Left ventricle myocardium inferior (tissue), 1 donor: ENCODE measurements at regions not wholly inside any gene's neighbourhood (a gene's known extent, or its start where the extent isn't known, plus 50 kb on each side); places are given as distances from the start of the nearest gene placed in this dataset.
A peak's percentile ranks its signal among the peaks of the same experiment; 100 is the strongest.

Source experiments
- DNase-seq: peaks from one replicate; pipeline ENCODE4 v3.0.0-alpha.2; 2020
- H3K27ac ChIP-seq: fragments of 200-600 bp; replicated peaks from 2 replicates; pipeline ENCODE4 v1.8.0; 2021
- H3K27me3 ChIP-seq: fragments of 200-600 bp; 2 replicates; pipeline ENCODE4 v1.8.0; 2021; ENCODE audit warnings: low read depth
- H3K36me3 ChIP-seq: fragments of 200-600 bp; 2 replicates; pipeline ENCODE4 v1.8.0; 2021
- H3K4me1 ChIP-seq: fragments of 200-600 bp; 2 replicates; pipeline ENCODE4 v1.8.0; 2021
- H3K4me3 ChIP-seq: fragments of 200-600 bp; 2 replicates; pipeline ENCODE4 v1.8.0; 2021; ENCODE audit warnings: mild to moderate bottlenecking, moderate library complexity
- H3K9me3 ChIP-seq: fragments of 200-600 bp; replicated peaks from 2 replicates; pipeline ENCODE4 v1.8.0; 2021
- intact Hi-C: fragments of 100-400 bp; cut with micrococcal nuclease; formaldehyde crosslinking; loops from one replicate; pipeline ENCODE4 v1.11.0; 2022
- TF ChIP-seq, protein P1 (sequence below): fragments of 200-600 bp; IDR thresholded peaks from 2 replicates; pipeline ENCODE4 v1.8.0; 2021; ENCODE audit warnings: antibody characterized with exemption, mild to moderate bottlenecking, borderline replicate concordance
- donor health status: DM: no; HTN: yes; CAD: no; lungs with severe emphysema.

DNA sequence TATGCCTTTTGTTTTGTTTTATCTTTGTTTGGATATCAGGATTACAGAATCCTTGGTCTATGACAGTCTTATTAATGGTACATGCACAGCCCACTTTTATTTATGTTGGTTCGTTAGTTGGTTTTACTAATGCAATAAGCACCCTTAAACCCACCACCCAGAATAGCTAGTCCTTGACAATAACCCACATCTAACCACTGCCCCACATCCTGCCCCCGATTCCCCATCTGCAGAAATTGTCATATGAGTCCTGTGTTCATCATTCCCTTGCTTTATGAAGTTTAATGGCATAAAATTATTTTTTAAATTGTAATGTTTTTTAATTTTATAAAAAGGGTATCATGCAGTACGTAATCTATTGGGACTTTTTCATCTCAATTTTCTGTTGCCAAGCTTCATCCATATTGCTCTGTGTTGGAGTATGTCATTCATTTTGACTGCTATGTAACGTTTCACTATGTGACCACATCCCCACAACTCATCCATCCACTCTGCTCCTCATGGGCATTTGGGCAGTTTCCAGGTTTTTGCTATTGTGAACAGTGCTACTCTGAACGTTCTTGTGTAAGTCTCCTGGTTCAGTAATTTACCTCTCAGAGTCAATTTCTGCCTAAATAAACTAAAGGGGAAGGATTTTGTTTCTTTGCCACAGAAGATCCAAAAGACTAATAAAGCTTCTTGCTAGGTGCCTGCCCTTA, 150.4 kb downstream of the MRPL14 start:
- intact Hi-C loops, result no loop called here
- H3K9me3 ChIP-seq, result peaks cover 10% of the 10 kb centered on the region

DNA sequence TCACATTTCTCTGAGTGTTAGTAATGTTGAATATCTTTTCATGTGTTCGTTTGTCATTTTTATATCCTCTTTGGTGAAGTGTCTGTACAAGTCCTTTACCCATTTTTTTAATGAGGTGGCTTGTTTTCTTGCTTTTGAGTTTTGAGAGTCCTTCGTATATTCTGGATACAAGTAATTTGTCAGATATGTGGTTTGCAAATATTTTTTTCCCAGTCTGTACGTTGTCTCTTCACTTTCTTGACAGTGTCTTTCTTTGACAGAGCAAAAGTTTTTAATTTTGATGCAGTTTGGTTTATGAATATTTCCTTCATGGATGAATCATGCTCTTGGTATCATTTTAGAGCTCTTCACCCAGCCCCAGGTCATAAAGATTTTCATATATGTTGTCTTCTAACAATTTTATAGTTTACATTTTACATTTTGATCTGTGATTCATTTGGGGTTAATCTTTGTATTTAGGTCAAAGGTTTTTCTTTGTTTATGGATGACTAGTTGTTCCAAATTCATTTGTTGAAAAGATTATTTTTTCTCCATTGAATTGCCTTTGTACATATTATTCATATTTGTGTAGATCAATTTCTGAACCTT, 152.5 kb downstream of the MRPL14 start:
- Histone ChIP-seq H3K4me3 (no peak overlapping the region), H3K36me3 (no peaks in the 10 kb centered on the region), H3K27ac (no peak overlapping the region), H3K9me3 (peaks cover 10% of the 10 kb centered on the region), H3K4me1 (peaks cover 36% of the 10 kb centered on the region), H3K27me3 (no peaks in the 10 kb centered on the region)
- TF ChIP-seq, protein P1, sequence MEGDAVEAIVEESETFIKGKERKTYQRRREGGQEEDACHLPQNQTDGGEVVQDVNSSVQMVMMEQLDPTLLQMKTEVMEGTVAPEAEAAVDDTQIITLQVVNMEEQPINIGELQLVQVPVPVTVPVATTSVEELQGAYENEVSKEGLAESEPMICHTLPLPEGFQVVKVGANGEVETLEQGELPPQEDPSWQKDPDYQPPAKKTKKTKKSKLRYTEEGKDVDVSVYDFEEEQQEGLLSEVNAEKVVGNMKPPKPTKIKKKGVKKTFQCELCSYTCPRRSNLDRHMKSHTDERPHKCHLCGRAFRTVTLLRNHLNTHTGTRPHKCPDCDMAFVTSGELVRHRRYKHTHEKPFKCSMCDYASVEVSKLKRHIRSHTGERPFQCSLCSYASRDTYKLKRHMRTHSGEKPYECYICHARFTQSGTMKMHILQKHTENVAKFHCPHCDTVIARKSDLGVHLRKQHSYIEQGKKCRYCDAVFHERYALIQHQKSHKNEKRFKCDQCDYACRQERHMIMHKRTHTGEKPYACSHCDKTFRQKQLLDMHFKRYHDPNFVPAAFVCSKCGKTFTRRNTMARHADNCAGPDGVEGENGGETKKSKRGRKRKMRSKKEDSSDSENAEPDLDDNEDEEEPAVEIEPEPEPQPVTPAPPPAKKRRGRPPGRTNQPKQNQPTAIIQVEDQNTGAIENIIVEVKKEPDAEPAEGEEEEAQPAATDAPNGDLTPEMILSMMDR, result no peak
- intact Hi-C loops, result no loop called here
- no peak for DNase-seq

More for the DNA sequence above, 150.4 kb downstream of the MRPL14 start:
- H3K27me3 ChIP-seq, result no peaks in the 10 kb centered on the region
- H3K27ac ChIP-seq, result no peak overlapping the region
- H3K4me1 ChIP-seq, result peaks cover 21% of the 10 kb centered on the region
- H3K36me3 ChIP-seq, result no peaks in the 10 kb centered on the region
- TF ChIP-seq, protein P1, result no peak
- no peak overlapping the region for H3K4me3 ChIP-seq
- no peak for DNase-seq

DNA sequence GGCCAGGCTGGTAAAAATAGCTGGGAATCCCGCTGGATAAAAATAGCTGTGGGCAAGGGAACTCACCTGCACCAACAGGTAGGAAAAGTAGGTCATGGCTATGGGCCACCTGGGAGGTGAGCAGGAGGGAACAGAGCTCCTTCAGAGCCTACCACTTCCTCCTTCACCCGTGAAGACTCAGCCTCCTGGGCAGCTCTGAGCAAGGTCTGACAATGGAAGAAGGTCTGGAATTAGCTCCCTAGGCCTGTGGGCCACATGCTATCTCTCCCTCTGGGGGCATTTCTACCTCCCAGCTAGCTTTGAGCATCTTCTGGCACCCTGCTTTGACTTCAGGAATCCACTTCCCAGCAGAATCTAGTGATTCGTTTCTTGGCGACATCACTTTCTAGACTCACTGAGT, 153.9 kb downstream of the MRPL14 start:
- TF ChIP-seq, protein P1, result no peak
- no peak for DNase-seq
- Histone ChIP-seq H3K4me1 (peaks cover 36% of the 10 kb centered on the region), H3K36me3 (no peaks in the 10 kb centered on the region), H3K27ac (peak overlapping the region; percentile 85), H3K4me3 (no peak overlapping the region), H3K27me3 (no peaks in the 10 kb centered on the region), H3K9me3 (peaks cover 10% of the 10 kb centered on the region)
- intact Hi-C loops, result no loop called here

DNA sequence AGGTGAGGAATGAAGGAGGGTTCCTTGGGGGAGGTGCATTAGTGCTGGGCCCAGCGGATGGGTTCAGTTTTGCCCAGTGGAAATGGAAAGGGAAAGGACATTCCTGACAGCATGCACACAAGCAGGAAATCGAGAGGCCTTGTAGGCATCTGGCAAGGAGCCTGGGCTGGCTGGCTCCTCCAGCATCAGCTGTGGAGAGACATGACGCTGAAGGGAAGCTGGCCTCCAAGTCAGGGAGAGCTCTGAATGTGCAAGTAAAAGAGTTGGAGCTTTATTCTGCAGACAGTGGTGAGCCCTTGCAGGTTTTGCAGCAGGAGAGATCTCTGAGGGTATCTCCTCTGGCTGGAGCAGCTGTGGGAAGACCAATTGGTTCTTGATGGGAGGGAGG, 154.3 kb downstream of the MRPL14 start:
- intact Hi-C loops, result no loop called here
- Histone ChIP-seq H3K4me3 (no peak overlapping the region), H3K27me3 (no peaks in the 10 kb centered on the region), H3K36me3 (no peaks in the 10 kb centered on the region), H3K9me3 (peaks cover 10% of the 10 kb centered on the region), H3K4me1 (peaks cover 36% of the 10 kb centered on the region), H3K27ac (peak overlapping the region; percentile 85)
- TF ChIP-seq, protein P1, result no peak
- peak; percentile 87 for DNase-seq

DNA sequence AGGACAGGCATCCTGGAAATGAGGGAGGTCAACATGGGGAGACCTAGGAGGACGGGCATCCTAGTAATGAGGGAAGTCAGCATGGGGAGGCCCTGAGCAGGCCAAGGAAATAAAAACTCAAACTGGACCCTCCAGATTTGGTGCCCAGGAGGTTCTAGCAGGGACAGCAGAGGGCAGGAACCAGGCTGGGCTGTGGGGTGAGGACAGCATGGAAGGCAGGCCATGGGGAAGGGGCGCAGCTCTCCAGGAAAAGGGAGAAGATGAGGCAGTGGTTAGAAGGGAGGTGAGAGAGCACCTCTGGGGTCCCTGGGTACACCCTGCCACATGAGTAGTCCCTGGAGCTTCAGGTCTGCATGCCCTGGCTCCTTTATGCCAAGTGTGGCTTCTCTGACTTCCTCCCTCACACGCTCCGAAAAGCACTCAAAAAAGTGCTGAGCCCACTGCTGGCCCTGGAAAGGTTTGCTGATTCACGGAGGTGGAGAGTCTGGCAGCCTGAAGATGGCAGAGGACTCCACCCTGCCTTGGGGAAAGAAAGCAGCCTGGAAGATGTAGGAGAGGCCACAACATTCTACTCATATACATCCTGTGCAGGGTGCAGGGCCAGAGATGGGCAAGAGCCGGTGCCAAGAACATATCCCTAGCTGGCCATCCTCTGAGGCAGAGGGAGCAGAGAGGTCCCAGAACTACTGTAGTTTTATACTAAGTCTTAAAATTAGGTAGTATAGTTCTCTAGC, 154.9 kb downstream of the MRPL14 start:
- no peaks in the 10 kb centered on the region for H3K27me3 ChIP-seq
- DNase-seq, result no peak

More for the DNA sequence above, 154.9 kb downstream of the MRPL14 start:
- Histone ChIP-seq H3K9me3 (peaks cover 10% of the 10 kb centered on the region), H3K27ac (peak overlapping the region; percentile 85), H3K4me1 (peaks cover 36% of the 10 kb centered on the region), H3K36me3 (no peaks in the 10 kb centered on the region), H3K4me3 (no peak overlapping the region)
- intact Hi-C loops, result no loop called here
- TF ChIP-seq, protein P1, result no peak
